K562 (cell line): ENCODE measurements at regions not wholly inside any gene's neighbourhood (a gene's known extent, or its start where the extent isn't known, plus 50 kb on each side); places are given as distances from the start of the nearest gene placed in this dataset.

ENCODE experiments used
- ATAC-seq: fragments of 200-7000 bp; cut with Tn5 transposase; 3 replicates; pipeline ENCODE4 v1.9.1; 2020; ENCODE audit warnings: moderate library complexity
- BruUV-seq: library from RNA; stranded (reverse); fragments of 400-500 nt; replicated peaks from 2 replicates; lab custom pipeline; 2021; lab: Mats Ljungman, UMichigan
- CTCF ChIA-PET: fragments of 300-600 bp; formaldehyde crosslinking; extraction: SDS; loops from one replicate; lab custom pipeline; 2021; ENCODE audit warnings: low intra/inter-chr PET ratio; lab: Yijun Ruan, JAX
- POLR2A ChIA-PET: fragments of 300-600, 350-650 bp; sonication (Branson Sonifier 250); formaldehyde crosslinking; extraction: SDS; loops from one replicate; lab custom pipeline; 2021; ENCODE audit warnings: antibody characterized with exemption, inconsistent platforms; lab: Yijun Ruan, JAX
- DNase-seq, 4 experiments: peaks; one replicate each; pipeline versions ENCODE4 v3.0.0 to v3.0.0-alpha.2; 2011 to 2018; ENCODE audit warnings: low spot score in 3 of 4, mixed read lengths in 3 of 4; ENCODE audit errors: extremely low read depth in 1 of 4
- FAIRE-seq: peaks from 2 replicates; lab custom pipeline; 2011; peaks lifted over from hg19 to GRCh38; lab: Jason Lieb, UNC
- H2AFZ ChIP-seq: 2 replicates; pipeline ENCODE4 v1.6.0; 2011; ENCODE audit warnings: low read depth, low read length, control low read depth, inconsistent platforms
- H3K27ac ChIP-seq: fragments of 200-600 bp; 3 replicates; pipeline ENCODE4 v1.8.0; 2011; ENCODE audit warnings: low read depth, mild to moderate bottlenecking, control low read depth, inconsistent platforms, low read length, moderate library complexity, mixed read lengths; ENCODE audit errors: extremely low read depth
- H3K27me3 ChIP-seq, 2 experiments: fragments of 300-600 bp in 1 of 2; 2 replicates in 1 of 2; 3 replicates in 1 of 2; pipeline versions ENCODE4 v1.6.0 to v1.8.0; 2011; ENCODE audit warnings: inconsistent platforms in 2 of 2, low read length in 2 of 2, mild to moderate bottlenecking in 1 of 2, mixed read lengths in 1 of 2, moderate library complexity in 1 of 2; ENCODE audit not compliant: control insufficient read depth in 2 of 2, insufficient read depth in 2 of 2
- H3K36me3 ChIP-seq: fragments of 300-600 bp; 3 replicates; pipeline ENCODE4 v1.8.0; 2011; ENCODE audit warnings: mild to moderate bottlenecking, low read length, inconsistent platforms; ENCODE audit not compliant: control insufficient read depth, insufficient read depth
- H3K4me1 ChIP-seq, 2 experiments: fragments of 200-600 bp in 1 of 2; replicated peaks in 1 of 2; 2 replicates in 1 of 2; 3 replicates in 1 of 2; pipeline versions ENCODE4 v1.5.1 to v1.8.0; 2011; ENCODE audit warnings: inconsistent platforms in 2 of 2, low read length in 2 of 2, mild to moderate bottlenecking in 1 of 2, mixed read lengths in 1 of 2, moderate library complexity in 1 of 2; ENCODE audit not compliant: control insufficient read depth in 2 of 2, insufficient read depth in 2 of 2
- H3K4me2 ChIP-seq: 2 replicates; pipeline ENCODE4 v1.6.1; 2011; ENCODE audit warnings: low read length, control low read depth, inconsistent platforms, mixed read lengths; ENCODE audit not compliant: insufficient read depth
- H3K4me3 ChIP-seq: fragments of 200-600 bp; sonication (generic), shearing (Covaris generic); 2 replicates; pipeline ENCODE4 v1.5.1; 2016; ENCODE audit warnings: control low read depth, inconsistent platforms
- H3K79me2 ChIP-seq: fragments of 200-600 bp; 3 replicates; pipeline ENCODE4 v1.8.0; 2011; ENCODE audit warnings: low read length, inconsistent platforms; ENCODE audit not compliant: control insufficient read depth, insufficient read depth
- H3K9ac ChIP-seq, 2 experiments: 2 replicates each; pipeline versions ENCODE4 v1.6.0 to v1.6.1; 2011; ENCODE audit warnings: low read depth in 2 of 2, low read length in 2 of 2, control low read depth in 1 of 2, inconsistent platforms in 1 of 2, mild to moderate bottlenecking in 1 of 2, mixed read lengths in 1 of 2; ENCODE audit not compliant: insufficient read depth in 1 of 2
- H3K9me1 ChIP-seq: one replicate; pipeline ENCODE4 v1.6.0; 2011; ENCODE audit warnings: inconsistent platforms, mild to moderate bottlenecking, low read length, moderate library complexity; ENCODE audit not compliant: control insufficient read depth, insufficient read depth
- H3K9me3 ChIP-seq: replicated peaks from 2 replicates; pipeline ENCODE4 v1.5.1; 2011; ENCODE audit warnings: low read depth, low read length, inconsistent platforms; ENCODE audit not compliant: control insufficient read depth, insufficient read depth
- H4K20me1 ChIP-seq: replicated peaks from 2 replicates; pipeline ENCODE4 v1.6.1; 2011; ENCODE audit warnings: low read length, inconsistent platforms, mixed read lengths; ENCODE audit not compliant: control insufficient read depth, insufficient read depth
- BRF1 ChIP-seq: IDR thresholded peaks from 3 replicates; pipeline ENCODE4 v1.6.1; 2011; ENCODE audit warnings: borderline replicate concordance, mild to moderate bottlenecking; ENCODE audit not compliant: insufficient read length; ENCODE audit errors: extremely low read depth
- CEBPZ ChIP-seq: fragments of 150-350 bp; IDR thresholded peaks from 2 replicates; pipeline ENCODE4 v1.6.1; 2014; ENCODE audit warnings: low read depth, mild to moderate bottlenecking, low read length, borderline replicate concordance
- CLOCK ChIP-seq: fragments of 250-450 bp; sonication (Bioruptor Pico); IDR thresholded peaks from 2 replicates; pipeline ENCODE4 v1.4.0; 2020; ENCODE audit warnings: mild to moderate bottlenecking, moderate library complexity, borderline replicate concordance
- EHMT2 ChIP-seq: fragments of 450-650 bp; IDR thresholded peaks from 2 replicates; pipeline ENCODE4 v1.6.1; 2018; ENCODE audit warnings: antibody characterized with exemption
- FOXK1 ChIP-seq: sonication (generic); formaldehyde crosslinking; IDR thresholded peaks from 2 replicates; pipeline ENCODE4 v1.8.0; 2022; ENCODE audit warnings: missing genetic modification reagents, mild to moderate bottlenecking, borderline replicate concordance
- MAX ChIP-seq: sonication (generic); formaldehyde crosslinking; IDR thresholded peaks from 2 replicates; pipeline ENCODE4 v1.9.0; 2022; ENCODE audit warnings: mild to moderate bottlenecking, missing genetic modification reagents
- MCM7 ChIP-seq, 2 experiments: fragments of 450-650 bp; IDR thresholded peaks; 2 replicates each; pipeline ENCODE4 v1.6.1; 2016 to 2018
- PCBP1 ChIP-seq: fragments of 200-400 bp; formaldehyde crosslinking; IDR thresholded peaks from 2 replicates; pipeline ENCODE4 v1.6.1; 2018; ENCODE audit warnings: mild to moderate bottlenecking, low read depth, low read length; ENCODE audit not compliant: poor library complexity, severe bottlenecking
- PTBP1 ChIP-seq: fragments of 200-400 bp; formaldehyde crosslinking; IDR thresholded peaks from 2 replicates; pipeline ENCODE4 v1.6.1; 2017; ENCODE audit warnings: low read depth, low read length
- SP1 ChIP-seq: sonication (generic); formaldehyde crosslinking; IDR thresholded peaks from 2 replicates; pipeline ENCODE4 v1.8.1; 2022; ENCODE audit warnings: mild to moderate bottlenecking, missing genetic modification reagents
- SRSF1 ChIP-seq: fragments of 200-400 bp; formaldehyde crosslinking; IDR thresholded peaks from 2 replicates; pipeline ENCODE4 v1.6.1; 2017; ENCODE audit warnings: mild to moderate bottlenecking, low read depth, low read length, moderate library complexity
- THRAP3 ChIP-seq: fragments of 450-650 bp; IDR thresholded peaks from 2 replicates; pipeline ENCODE4 v1.6.1; 2016; ENCODE audit warnings: mild to moderate bottlenecking, inconsistent platforms, borderline replicate concordance
- ZNF41 ChIP-seq: fragments of 250-450 bp; sonication (Bioruptor Pico); conservative IDR thresholded peaks from 2 replicates; pipeline ENCODE4 v1.4.0; 2020; ENCODE audit warnings: mild to moderate bottlenecking
- in situ Hi-C: fragments of 300-500 bp; cut with MboI; formaldehyde crosslinking; loops from 4 replicates; pipeline ENCODE4 v1.15.0; 2018; ENCODE audit warnings: inconsistent platforms, mixed read lengths
- intact Hi-C: fragments of 100-400 bp; cut with micrococcal nuclease; formaldehyde crosslinking; loops from 2 replicates; pipeline ENCODE4 v1.14.2; 2022

- Histone ChIP-seq H3K27ac (no peak overlapping the region), H3K9me1 (no peaks in the 10 kb centered on the region), H3K79me2 (no peaks in the 10 kb centered on the region), H3K9me3 (no peaks in the 10 kb centered on the region), H2AFZ (no peak overlapping the region), H3K4me2 (no peak overlapping the region), H3K4me3 (no peak overlapping the region), H4K20me1 (no peaks in the 10 kb centered on the region), H3K36me3 (no peaks in the 10 kb centered on the region), H3K4me1 (no peaks in the 10 kb centered on the region), H3K27me3 (no peaks in the 10 kb centered on the region), H3K9ac (no peak overlapping the region)
- CTCF ChIA-PET = no interaction called here
- intact Hi-C loops (loop anchor here (10.0 kb wide), 1 partner anchor 202 kb away; no protein-coding TSS in a partner anchor), in situ Hi-C loops (no loop called here)
- no peak for ATAC-seq
- no TSS peak for BruUV-seq
- TF ChIP-seq EHMT2 = no peak
- no peak for TF ChIP-seq SP1 (CRISPR knock-in tag)
- no peak for TF ChIP-seq PTBP1
- no peak for TF ChIP-seq CEBPZ
- no peak for TF ChIP-seq FOXK1 (CRISPR knock-in tag)
- TF ChIP-seq SRSF1 = no peak
- TF ChIP-seq PCBP1 = no peak
- TF ChIP-seq BRF1 = no peak
- no peak for TF ChIP-seq CLOCK (CRISPR knock-in tag)
- TF ChIP-seq ZNF41 (CRISPR knock-in tag) = no peak
- no peak for TF ChIP-seq MCM7 (IDR thresholded peaks at IDR 0.05)
- TF ChIP-seq MAX (CRISPR knock-in tag) = no peak
- no peak for TF ChIP-seq THRAP3
- FAIRE-seq = no peak
- POLR2A ChIA-PET = no interaction called here
- no peak for DNase-seq
Observed at GRCh38 chr1:221016751-221017150, 137.5 kb downstream of the HLX start.
